ENCODE measurements at regions not wholly inside any gene's neighbourhood (a gene's known extent, or its start where the extent isn't known, plus 50 kb on each side); places are given as distances from the start of the nearest gene placed in this dataset.

GRCh38 chr21:41671859-41672542, 94.9 kb downstream of the RIPK4 start:
- no peak for DNase-seq (ENCODE audit: low spot score)

- no peak for DNase-seq (ENCODE audit: low spot score)
Measured at GRCh38 chr21:41671212-41671762, 95.6 kb downstream of the RIPK4 start.

GRCh38 chr21:41670056-41670805, 96.6 kb downstream of the RIPK4 start:
- DNase-seq (ENCODE audit: low spot score): no peak

GRCh38 chr21:41669533-41669830, 97.4 kb downstream of the RIPK4 start:
- DNase-seq (ENCODE audit: low spot score): no peak

GRCh38 chr21:41668686-41669532, 97.9 kb downstream of the RIPK4 start:
- no peak for DNase-seq (ENCODE audit: low spot score)

- no peak for DNase-seq (ENCODE audit: low spot score)
Measured at GRCh38 chr21:41668051-41668541, 98.8 kb downstream of the RIPK4 start.

- DNase-seq (ENCODE audit: low spot score): no peak
Measured at GRCh38 chr21:41667136-41667535, 99.7 kb downstream of the RIPK4 start.

GRCh38 chr21:41666641-41667081, 100.2 kb downstream of the RIPK4 start:
- DNase-seq (ENCODE audit: low spot score): no peak

- DNase-seq (ENCODE audit: low spot score): no peak
Measured at GRCh38 chr21:41665766-41666595, 100.9 kb downstream of the RIPK4 start.

GRCh38 chr21:41664881-41665765, 101.7 kb downstream of the RIPK4 start:
- no peak for DNase-seq (ENCODE audit: low spot score)

GRCh38 chr21:41663805-41664788, 102.8 kb downstream of the RIPK4 start:
- no peak for DNase-seq (ENCODE audit: low spot score)

GRCh38 chr21:41662761-41663160, 104.1 kb downstream of the RIPK4 start:
- no peak for DNase-seq (ENCODE audit: low spot score)

GRCh38 chr21:41662161-41662560, 104.7 kb downstream of the RIPK4 start:
- DNase-seq (ENCODE audit: low spot score): no peak

- DNase-seq (ENCODE audit: low spot score): no peak
Measured at GRCh38 chr21:41660748-41661147, 106.1 kb downstream of the RIPK4 start.

GRCh38 chr21:41659791-41660560, 106.9 kb downstream of the RIPK4 start:
- DNase-seq (ENCODE audit: low spot score): no peak

- DNase-seq (ENCODE audit: low spot score): no peak
Measured at GRCh38 chr21:41656946-41657525, 109.8 kb downstream of the RIPK4 start.

GRCh38 chr21:41655259-41655658, 111.6 kb downstream of the RIPK4 start:
- DNase-seq (ENCODE audit: low spot score): no peak
